Nephron (organoid): ENCODE measurements at regions not wholly inside any gene's neighbourhood (a gene's known extent, or its start where the extent isn't known, plus 50 kb on each side); places are given as distances from the start of the nearest gene placed in this dataset.
"Not testable (repeated sequence)": the region's sequence is repeated elsewhere in the genome, so short reads cannot be mapped to it uniquely, and the experiment has no call there.

ENCODE experiments used
- H3K27ac Mint-ChIP-seq, 3 experiments: 2 replicates each; pipeline ENCODE4 v1.8.0; 2020; ENCODE audit warnings: mixed read lengths in 3 of 3, mild to moderate bottlenecking in 2 of 3, moderate library complexity in 1 of 3
- H3K27me3 Mint-ChIP-seq: 2 replicates; pipeline ENCODE4 v1.8.0; 2021; ENCODE audit warnings: low read depth, mild to moderate bottlenecking, moderate library complexity, mixed read lengths
- H3K36me3 Mint-ChIP-seq: 2 replicates; pipeline ENCODE4 v1.8.0; 2020; ENCODE audit warnings: low read depth, mixed read lengths
- H3K4me1 Mint-ChIP-seq: 2 replicates; pipeline ENCODE4 v1.8.0; 2020; ENCODE audit warnings: mixed read lengths
- H3K4me3 Mint-ChIP-seq, 3 experiments: 2 replicates each; pipeline ENCODE4 v1.8.0; 2020; ENCODE audit warnings: mild to moderate bottlenecking in 3 of 3, mixed read lengths in 3 of 3, moderate library complexity in 2 of 3
- H3K9me3 Mint-ChIP-seq: 2 replicates; pipeline ENCODE4 v1.8.0; 2020; ENCODE audit warnings: mixed read lengths
- CTCF ChIP-seq, 3 experiments: fragments of 200-600 bp; sonication (generic); IDR thresholded peaks; one replicate each; pipeline ENCODE4 v1.5.0; 2021; ENCODE audit warnings: antibody characterized with exemption in 3 of 3; ENCODE audit not compliant: unreplicated experiment in 3 of 3

DNA sequence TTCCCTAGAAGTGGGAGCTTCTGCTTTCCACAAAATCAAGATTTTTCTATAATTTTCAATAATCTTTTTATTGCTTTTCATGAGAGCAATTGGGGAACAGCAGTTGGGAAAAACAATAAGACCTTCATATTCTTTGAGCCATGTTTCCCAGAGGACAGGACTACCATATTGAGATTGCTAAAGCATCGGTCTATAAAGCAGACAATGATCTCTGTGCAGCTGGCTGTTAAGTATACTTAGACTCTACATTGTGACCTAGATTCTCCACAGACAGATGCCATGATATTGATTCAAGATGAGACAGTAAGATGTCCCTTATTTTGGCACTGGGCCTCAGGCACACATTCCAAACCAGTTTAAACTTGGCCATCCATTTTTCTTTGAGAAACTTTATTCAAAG lies 1178.7 kb downstream of the SUCLG1 start:
- H3K4me3 Mint-ChIP-seq: no peak overlapping the region
- H3K27ac Mint-ChIP-seq: no peak overlapping the region

GRCh38 chr2:83273322-83273721 lies 1185.8 kb downstream of the SUCLG1 start:
- no peak for TF ChIP-seq CTCF (IDR thresholded peaks at IDR 0.05; ENCODE audit: unreplicated experiment in 3 of 3)
- Mint-ChIP-seq H3K27ac (no peak overlapping the region), H3K27me3 (no peaks in the 10 kb centered on the region), H3K36me3 (no peaks in the 10 kb centered on the region), H3K4me1 (no peaks in the 10 kb centered on the region), H3K9me3 (peaks cover 3% of the 10 kb centered on the region), H3K4me3 (no peak overlapping the region)

More for the DNA sequence above, 1178.7 kb downstream of the SUCLG1 start:
- Mint-ChIP-seq H3K27me3 (no peaks in the 10 kb centered on the region), H3K9me3 (peaks cover 5% of the 10 kb centered on the region), H3K36me3 (peaks cover 4% of the 10 kb centered on the region), H3K4me1 (no peaks in the 10 kb centered on the region)
- TF ChIP-seq CTCF (IDR thresholded peaks at IDR 0.05; ENCODE audit: unreplicated experiment in 3 of 3): no peak

GRCh38 chr2:83261591-83262136 lies 1197.4 kb downstream of the SUCLG1 start:
- no peak overlapping the region for H3K4me3 Mint-ChIP-seq
- H3K27me3 Mint-ChIP-seq: peaks cover 3% of the 10 kb centered on the region
- H3K36me3 Mint-ChIP-seq: no peaks in the 10 kb centered on the region
- no peak overlapping the region for H3K27ac Mint-ChIP-seq
- no peaks in the 10 kb centered on the region for H3K4me1 Mint-ChIP-seq
- no peak for TF ChIP-seq CTCF (IDR thresholded peaks at IDR 0.05; ENCODE audit: unreplicated experiment in 3 of 3)
- H3K9me3 Mint-ChIP-seq: no peaks in the 10 kb centered on the region

DNA sequence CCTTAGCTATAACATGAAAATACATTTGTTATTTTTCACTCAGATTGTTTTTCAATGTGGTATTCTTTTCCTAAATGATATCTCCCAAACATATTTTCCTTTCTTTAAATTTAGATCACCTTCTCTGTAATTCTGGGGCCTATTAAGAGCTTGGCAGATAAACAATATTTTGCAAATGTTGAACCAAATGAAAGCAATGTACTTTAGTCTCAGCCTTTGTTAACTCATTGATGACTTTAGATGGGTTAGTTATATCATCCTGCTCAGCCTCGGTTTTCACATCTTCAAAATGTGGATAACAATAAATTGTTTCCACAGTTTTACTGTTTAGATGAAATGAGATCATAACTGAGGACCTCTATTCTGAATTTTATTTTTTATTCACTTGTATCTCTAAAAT lies 1205.2 kb downstream of the SUCLG1 start:
- TF ChIP-seq CTCF (IDR thresholded peaks at IDR 0.05; ENCODE audit: unreplicated experiment in 3 of 3): no peak
- Mint-ChIP-seq H3K27ac (no peak overlapping the region), H3K4me1 (no peaks in the 10 kb centered on the region), H3K27me3 (peaks cover 3% of the 10 kb centered on the region), H3K9me3 (peaks cover 18% of the 10 kb centered on the region), H3K36me3 (no peaks in the 10 kb centered on the region), H3K4me3 (no peak overlapping the region)

DNA sequence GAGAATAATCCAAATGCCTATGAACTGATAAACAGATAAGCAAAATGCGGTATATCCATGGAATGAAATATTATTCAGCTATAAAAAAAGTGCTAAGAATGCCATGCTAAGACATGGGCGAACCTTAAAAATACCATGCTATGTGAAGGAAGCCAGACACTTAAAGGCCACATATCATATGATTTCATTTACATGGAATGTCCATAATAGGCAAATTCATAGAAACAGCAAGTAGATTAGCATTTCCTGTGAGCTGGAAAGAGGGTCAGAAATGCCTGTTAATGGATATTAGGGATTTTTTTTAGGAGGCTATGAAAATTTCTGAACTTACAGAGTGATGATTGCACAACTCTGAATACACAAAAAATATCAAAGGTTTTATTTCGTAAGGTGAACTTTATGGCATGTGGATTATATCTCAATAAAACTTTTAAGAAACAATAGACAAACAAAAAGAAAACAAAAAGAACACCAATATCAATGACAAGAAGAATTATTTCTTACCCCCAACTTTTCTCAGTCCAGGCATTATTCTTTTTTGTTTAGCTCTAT lies 1207.7 kb downstream of the SUCLG1 start:
- Mint-ChIP-seq H3K9me3 (peaks cover 35% of the 10 kb centered on the region), H3K27me3 (no peaks in the 10 kb centered on the region), H3K4me3 (no peak overlapping the region), H3K4me1 (no peaks in the 10 kb centered on the region), H3K36me3 (peaks cover 6% of the 10 kb centered on the region), H3K27ac (no peak overlapping the region)
- TF ChIP-seq CTCF (IDR thresholded peaks at IDR 0.05; ENCODE audit: unreplicated experiment in 3 of 3): no peak

DNA sequence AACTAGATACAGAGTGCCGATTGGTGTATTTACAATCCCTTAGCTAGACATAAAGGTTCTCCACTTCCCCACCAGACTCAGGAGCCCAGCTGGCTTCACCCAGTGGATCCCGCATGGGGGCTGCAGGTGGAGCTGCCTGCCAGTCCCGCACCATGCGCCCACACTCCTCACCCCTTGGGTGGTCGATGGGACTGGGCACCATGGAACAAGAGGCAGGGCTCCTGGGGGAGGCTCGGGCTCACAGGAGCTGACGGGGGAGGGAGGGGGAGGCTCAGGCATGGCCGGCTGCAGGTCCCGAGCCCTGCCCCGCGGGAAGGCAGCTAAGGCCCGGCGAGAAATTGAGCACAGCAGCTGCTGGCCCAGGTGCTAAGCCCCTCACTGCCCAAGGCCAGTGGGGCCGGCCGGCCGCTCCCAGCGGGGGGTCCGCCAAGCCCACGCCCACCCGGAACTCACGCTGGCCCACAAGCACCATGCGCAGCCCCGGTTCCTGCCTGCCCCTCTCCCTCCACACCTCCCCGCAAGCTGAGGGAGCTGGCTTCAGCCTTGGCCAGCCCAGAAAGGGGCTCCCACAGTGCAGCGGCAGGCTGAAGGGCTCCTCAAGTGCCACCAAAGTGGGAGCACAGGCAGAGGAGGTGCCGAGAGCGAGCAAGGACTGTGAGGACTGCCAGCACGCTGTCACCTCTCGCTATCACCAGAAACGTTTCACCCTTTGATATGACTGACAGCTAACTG lies 1213.1 kb downstream of the SUCLG1 start:
- H3K4me1 Mint-ChIP-seq, H3K36me3 Mint-ChIP-seq, H3K27me3 Mint-ChIP-seq, H3K27ac Mint-ChIP-seq, H3K4me3 Mint-ChIP-seq: not testable (repeated sequence)
- peaks cover 31% of the 10 kb centered on the region for H3K9me3 Mint-ChIP-seq
